ENCODE measurements at regions not wholly inside any gene's neighbourhood (a gene's known extent, or its start where the extent isn't known, plus 50 kb on each side); places are given as distances from the start of the nearest gene placed in this dataset.

- DNase-seq = no peak
These were observed 913.7 kb upstream of the ACVR2A start for GRCh38 chr2:146931109-146931508.

GRCh38 chr2:146927080-146927711 is 917.6 kb upstream of the ACVR2A start:
- DNase-seq = no peak

- no peak for DNase-seq
These were observed 926.5 kb upstream of the ACVR2A start for GRCh38 chr2:146918280-146918679.

GRCh38 chr2:146917431-146918042 is 927.3 kb upstream of the ACVR2A start:
- DNase-seq = no peak

- DNase-seq = no peak
These were observed 927.9 kb upstream of the ACVR2A start for GRCh38 chr2:146916914-146917313.

GRCh38 chr2:146913476-146913875 is 931.4 kb upstream of the ACVR2A start:
- no peak for DNase-seq

- DNase-seq = no peak
These were observed 932.3 kb upstream of the ACVR2A start for GRCh38 chr2:146912536-146912935.

- DNase-seq = no peak
These were observed 936.1 kb upstream of the ACVR2A start for GRCh38 chr2:146908776-146909175.

GRCh38 chr2:146898083-146898482 is 946.7 kb upstream of the ACVR2A start:
- no peak for DNase-seq

GRCh38 chr2:146894514-146894913 is 950.3 kb upstream of the ACVR2A start:
- DNase-seq = no peak

- no peak for DNase-seq
These were observed 951.3 kb upstream of the ACVR2A start for GRCh38 chr2:146893500-146894041.

GRCh38 chr2:146890491-146890890 is 954.3 kb upstream of the ACVR2A start:
- DNase-seq = no peak

GRCh38 chr2:146879882-146880281 is 964.9 kb upstream of the ACVR2A start:
- DNase-seq = no peak

- DNase-seq = no peak
These were observed 970.6 kb upstream of the ACVR2A start for GRCh38 chr2:146874260-146874658.

- no peak for DNase-seq
These were observed 971.1 kb upstream of the ACVR2A start for GRCh38 chr2:146873646-146874259.

- DNase-seq = no peak
These were observed 971.8 kb upstream of the ACVR2A start for GRCh38 chr2:146873056-146873455.

- DNase-seq = no peak
These were observed 974.1 kb upstream of the ACVR2A start for GRCh38 chr2:146870691-146871090.

GRCh38 chr2:146869328-146869727 is 975.5 kb upstream of the ACVR2A start:
- DNase-seq = no peak

GRCh38 chr2:146868051-146868450 is 976.8 kb upstream of the ACVR2A start:
- DNase-seq = no peak

GRCh38 chr2:146867477-146867986 is 977.3 kb upstream of the ACVR2A start:
- no peak for DNase-seq

- no peak for DNase-seq
These were observed 990.9 kb upstream of the ACVR2A start for GRCh38 chr2:146853741-146854444.

GRCh38 chr2:146852661-146853060 is 992.2 kb upstream of the ACVR2A start:
- DNase-seq = no peak

- DNase-seq = no peak
These were observed 994.1 kb upstream of the ACVR2A start for GRCh38 chr2:146850746-146851145.

All from inflammatory macrophage treated with lipopolysaccharide for 4 hours (primary cell).